ENCODE measurements at regions not wholly inside any gene's neighbourhood (a gene's known extent, or its start where the extent isn't known, plus 50 kb on each side); places are given as distances from the start of the nearest gene placed in this dataset.

DNA sequence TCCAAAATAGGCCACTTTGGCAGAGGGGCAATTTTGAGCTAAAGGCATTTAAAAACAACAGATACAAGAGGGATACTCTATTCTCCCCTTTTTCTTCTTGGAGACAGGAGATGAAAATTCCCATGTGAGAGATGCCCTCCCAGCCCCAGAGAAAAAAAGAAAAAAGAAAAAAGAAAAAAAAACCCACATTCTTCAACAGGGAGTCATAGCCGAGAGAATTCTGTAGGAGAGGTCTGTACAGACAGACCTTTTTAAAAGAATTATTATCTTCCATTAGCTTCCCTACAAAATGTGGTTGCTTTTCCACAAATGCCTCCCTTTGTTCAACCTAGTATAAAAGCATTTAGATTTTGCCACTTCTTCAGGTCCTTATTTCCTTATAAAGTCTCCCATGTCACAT is 89.9 kb downstream of the SPCS3 start:
- H3K23ac ChIP-seq (ENCODE audit: insufficient read length, low read depth, low read length): no peak overlapping the region
- no CpG with 5 or more reads among the region's 1 CpG for WGBS (ENCODE audit: extremely low coverage, insufficient read length, low lambda C conversion rate)
- Mint-ChIP-seq H3K4me1 (peaks cover 2% of the 10 kb centered on the region in 2 experiments; a peak in 3 of 4 replicates), H3K9me3 (peaks cover 2 to 4% of the 10 kb centered on the region in 2 experiments; a peak in 2 of 5 replicates), H3K27ac (no peak overlapping the region), H3K4me3 (no peak overlapping the region), H3K36me3 (ENCODE audit: insufficient read depth in 1 of 3, low read depth in 3 of 3) (peaks cover 0 to 11% (median 2%) of the 10 kb centered on the region in 3 experiments; a peak in 2 of 7 replicates), H3K27me3 (ENCODE audit: low read depth) (no peaks in the 10 kb centered on the region; the same call in 1 of the 2 replicates)
- no peak overlapping the region for H2BK120ac ChIP-seq (ENCODE audit: low read depth, low read length, poor library complexity, severe bottlenecking)
- no peak overlapping the region for H2AK5ac ChIP-seq (ENCODE audit: insufficient read length, low read length)
- H2BK12ac ChIP-seq (ENCODE audit: insufficient read length, low read depth, low read length): no peak overlapping the region
- H4K20me1 ChIP-seq (ENCODE audit: control insufficient read depth, insufficient read depth, insufficient read length): no peaks in the 10 kb centered on the region
- H3K56ac ChIP-seq (ENCODE audit: insufficient read length, low read depth, low read length): no peak overlapping the region
- H3K14ac ChIP-seq (ENCODE audit: insufficient read depth, low read length): no peak overlapping the region
- H3K79me2 ChIP-seq (ENCODE audit: insufficient read depth, low read length): no peaks in the 10 kb centered on the region
- H3K18ac ChIP-seq (ENCODE audit: insufficient read length, low read depth, low read length): no peak overlapping the region
- H3K4me1 ChIP-seq (ENCODE audit: insufficient read depth, low read length): no peaks in the 10 kb centered on the region
- H3K23me2 ChIP-seq (ENCODE audit: insufficient read length, low read depth, low read length, poor library complexity, severe bottlenecking): no peaks in the 10 kb centered on the region
- no peak overlapping the region for H4K91ac ChIP-seq (ENCODE audit: insufficient read length, low read depth, low read length)
- H3K4me2 ChIP-seq (ENCODE audit: insufficient read depth, insufficient read length, low read length): no peak overlapping the region
- no peak for DNase-seq
- no peak overlapping the region for H2AFZ ChIP-seq (ENCODE audit: low read length)
- no peaks in the 10 kb centered on the region for H3K9me3 ChIP-seq (ENCODE audit: control insufficient read depth, low read depth, low read length)
- H4K8ac ChIP-seq (replicated peaks; ENCODE audit: insufficient read length, low read depth, low read length): no peak overlapping the region
- no peak overlapping the region for H2BK20ac ChIP-seq (ENCODE audit: low read depth, low read length, poor library complexity, severe bottlenecking)
- H3K4ac ChIP-seq (ENCODE audit: low read depth, low read length): no peak overlapping the region
- no peak overlapping the region for H3K9ac ChIP-seq (ENCODE audit: extremely low read depth, insufficient read length, low read length)
- no peak overlapping the region for H2BK15ac ChIP-seq (ENCODE audit: low read depth, low read length)
- H2BK5ac ChIP-seq (ENCODE audit: insufficient read length, low read length): no peak overlapping the region
- H3K79me1 ChIP-seq (ENCODE audit: insufficient read depth, low read depth, low read length, poor library complexity, severe bottlenecking): no peaks in the 10 kb centered on the region
- TF ChIP-seq, protein P1, sequence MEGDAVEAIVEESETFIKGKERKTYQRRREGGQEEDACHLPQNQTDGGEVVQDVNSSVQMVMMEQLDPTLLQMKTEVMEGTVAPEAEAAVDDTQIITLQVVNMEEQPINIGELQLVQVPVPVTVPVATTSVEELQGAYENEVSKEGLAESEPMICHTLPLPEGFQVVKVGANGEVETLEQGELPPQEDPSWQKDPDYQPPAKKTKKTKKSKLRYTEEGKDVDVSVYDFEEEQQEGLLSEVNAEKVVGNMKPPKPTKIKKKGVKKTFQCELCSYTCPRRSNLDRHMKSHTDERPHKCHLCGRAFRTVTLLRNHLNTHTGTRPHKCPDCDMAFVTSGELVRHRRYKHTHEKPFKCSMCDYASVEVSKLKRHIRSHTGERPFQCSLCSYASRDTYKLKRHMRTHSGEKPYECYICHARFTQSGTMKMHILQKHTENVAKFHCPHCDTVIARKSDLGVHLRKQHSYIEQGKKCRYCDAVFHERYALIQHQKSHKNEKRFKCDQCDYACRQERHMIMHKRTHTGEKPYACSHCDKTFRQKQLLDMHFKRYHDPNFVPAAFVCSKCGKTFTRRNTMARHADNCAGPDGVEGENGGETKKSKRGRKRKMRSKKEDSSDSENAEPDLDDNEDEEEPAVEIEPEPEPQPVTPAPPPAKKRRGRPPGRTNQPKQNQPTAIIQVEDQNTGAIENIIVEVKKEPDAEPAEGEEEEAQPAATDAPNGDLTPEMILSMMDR (conservative IDR thresholded peaks at IDR 0.05): no peak
- no peaks in the 10 kb centered on the region for H3K27me3 ChIP-seq (ENCODE audit: insufficient read depth, low read length)
- no peak overlapping the region for H3T11ph ChIP-seq (ENCODE audit: low read length)
- no peak overlapping the region for H4K5ac ChIP-seq (ENCODE audit: insufficient read length, low read depth, low read length)
- no peak overlapping the region for H3K27ac ChIP-seq (ENCODE audit: insufficient read length, low read depth, low read length)
